ENCODE measurements at regions not wholly inside any gene's neighbourhood (a gene's known extent, or its start where the extent isn't known, plus 50 kb on each side); places are given as distances from the start of the nearest gene placed in this dataset.

DNA sequence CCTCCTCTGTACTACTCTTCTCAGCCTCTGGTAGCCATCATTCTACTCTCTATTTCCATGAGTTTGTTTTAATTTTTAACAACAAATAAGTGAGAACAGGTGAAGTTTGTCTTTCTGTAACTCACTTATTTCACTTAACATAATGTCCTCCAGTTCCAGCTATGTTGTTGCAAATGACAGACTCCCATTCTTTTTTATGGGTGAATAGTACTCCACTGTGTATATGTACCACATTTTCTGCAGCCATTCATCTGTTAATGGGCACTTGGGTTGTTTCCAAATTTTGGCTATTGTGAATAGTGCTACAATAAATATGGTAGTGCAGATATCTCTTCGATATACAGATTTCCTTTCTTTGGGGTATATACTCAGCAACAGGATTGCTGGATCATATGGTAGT is 73.7 kb upstream of the TNFRSF21 start:
- DNase-seq (ENCODE audit: low read depth, low spot score) = no peak
- H3K4me3 ChIP-seq (ENCODE audit: low read depth, low read length) = no peak overlapping the region
- in situ Hi-C loops (cut with HindIII; ENCODE audit: low sequenced_read_pairs) = no loop called here
- TF ChIP-seq, protein P1, sequence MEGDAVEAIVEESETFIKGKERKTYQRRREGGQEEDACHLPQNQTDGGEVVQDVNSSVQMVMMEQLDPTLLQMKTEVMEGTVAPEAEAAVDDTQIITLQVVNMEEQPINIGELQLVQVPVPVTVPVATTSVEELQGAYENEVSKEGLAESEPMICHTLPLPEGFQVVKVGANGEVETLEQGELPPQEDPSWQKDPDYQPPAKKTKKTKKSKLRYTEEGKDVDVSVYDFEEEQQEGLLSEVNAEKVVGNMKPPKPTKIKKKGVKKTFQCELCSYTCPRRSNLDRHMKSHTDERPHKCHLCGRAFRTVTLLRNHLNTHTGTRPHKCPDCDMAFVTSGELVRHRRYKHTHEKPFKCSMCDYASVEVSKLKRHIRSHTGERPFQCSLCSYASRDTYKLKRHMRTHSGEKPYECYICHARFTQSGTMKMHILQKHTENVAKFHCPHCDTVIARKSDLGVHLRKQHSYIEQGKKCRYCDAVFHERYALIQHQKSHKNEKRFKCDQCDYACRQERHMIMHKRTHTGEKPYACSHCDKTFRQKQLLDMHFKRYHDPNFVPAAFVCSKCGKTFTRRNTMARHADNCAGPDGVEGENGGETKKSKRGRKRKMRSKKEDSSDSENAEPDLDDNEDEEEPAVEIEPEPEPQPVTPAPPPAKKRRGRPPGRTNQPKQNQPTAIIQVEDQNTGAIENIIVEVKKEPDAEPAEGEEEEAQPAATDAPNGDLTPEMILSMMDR (IDR thresholded peaks at IDR 0.05; ENCODE audit: low read depth, low read length) = no peak

DNA sequence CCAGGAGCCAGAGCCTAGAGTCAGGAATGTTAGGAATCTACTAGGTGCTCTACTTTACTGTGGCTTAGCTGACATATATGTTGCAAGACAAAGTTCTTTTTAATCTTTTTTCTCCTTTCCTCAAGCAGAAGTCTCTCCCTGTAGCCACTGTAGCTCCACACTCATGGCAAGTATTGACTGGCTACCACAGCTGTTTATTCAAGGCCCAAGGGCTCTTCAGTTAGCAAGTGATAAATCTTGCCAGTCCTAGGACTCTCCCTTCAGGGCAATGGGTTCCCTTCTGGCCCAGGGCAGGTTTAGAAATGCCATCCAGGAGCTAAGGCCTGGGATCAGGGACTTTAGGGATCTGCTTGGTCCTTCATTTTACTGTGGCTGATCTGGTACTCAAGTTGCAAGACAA is 82.0 kb upstream of the TNFRSF21 start:
- in situ Hi-C loops (cut with HindIII; ENCODE audit: low sequenced_read_pairs) = no loop called here
- TF ChIP-seq, protein P1 (IDR thresholded peaks at IDR 0.05; ENCODE audit: low read depth, low read length) = no peak
- DNase-seq (ENCODE audit: low read depth, low spot score) = no peak
- H3K4me3 ChIP-seq (ENCODE audit: low read depth, low read length) = no peak overlapping the region

DNA sequence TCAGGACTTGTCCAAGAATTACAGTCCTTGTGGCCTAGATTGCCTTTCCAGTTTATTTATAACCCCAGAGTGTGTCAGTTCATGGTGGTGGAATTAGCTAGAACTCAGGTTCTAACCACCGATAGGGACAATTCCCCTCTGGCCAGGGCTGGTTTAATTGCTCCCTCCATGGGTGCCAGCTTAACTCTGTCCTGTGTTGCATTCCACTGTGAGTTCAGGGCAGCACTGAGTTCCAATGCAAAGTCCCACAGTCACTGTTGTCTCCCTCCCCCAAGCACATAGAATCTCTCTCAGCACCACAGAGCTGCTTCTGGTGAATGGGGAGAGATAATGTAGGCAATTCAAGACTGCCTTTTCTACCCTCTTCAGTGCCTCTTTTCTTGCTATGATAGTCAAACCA is 82.5 kb upstream of the TNFRSF21 start:
- TF ChIP-seq, protein P1 (IDR thresholded peaks at IDR 0.05; ENCODE audit: low read depth, low read length) = no peak
- no peak for DNase-seq (ENCODE audit: low read depth, low spot score)
- H3K4me3 ChIP-seq (ENCODE audit: low read depth, low read length) = no peak overlapping the region
- in situ Hi-C loops (cut with HindIII; ENCODE audit: low sequenced_read_pairs) = no loop called here

DNA sequence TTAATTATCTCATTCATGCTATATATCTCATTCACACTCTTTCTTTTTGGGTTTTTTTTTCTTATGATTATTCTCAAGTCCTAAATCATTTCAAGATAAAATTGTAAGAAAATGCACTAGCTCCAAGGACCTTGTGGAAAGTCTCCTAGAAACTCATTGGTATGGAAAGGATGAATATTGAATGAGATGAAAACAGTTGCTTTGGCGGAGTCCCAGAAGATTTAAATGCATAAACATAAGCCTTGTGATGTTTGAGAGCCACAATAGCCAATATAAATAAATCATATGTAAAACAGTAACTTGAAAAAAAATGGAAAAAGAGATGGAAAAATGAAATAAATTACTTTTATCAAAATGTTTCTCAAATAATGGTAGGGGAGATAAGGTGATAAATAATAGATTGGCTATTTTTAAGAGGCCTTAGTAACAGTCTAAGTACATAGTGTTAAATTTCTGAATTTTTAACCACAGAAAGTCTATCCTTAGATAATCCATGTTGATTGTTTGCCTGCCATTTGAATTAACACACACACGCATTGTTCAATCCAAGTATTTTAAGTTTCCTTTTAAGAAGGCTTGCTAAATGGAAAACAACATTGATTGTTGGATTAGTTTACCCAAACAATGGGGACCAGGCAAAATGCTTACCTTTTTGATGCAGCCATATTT is 81.1 kb upstream of the CD2AP start:
- in situ Hi-C loops (cut with HindIII; ENCODE audit: low sequenced_read_pairs) = no loop called here
- no peak overlapping the region for H3K4me3 ChIP-seq (ENCODE audit: low read depth, low read length)
- DNase-seq (ENCODE audit: low read depth, low spot score) = no peak
- TF ChIP-seq, protein P1 (IDR thresholded peaks at IDR 0.05; ENCODE audit: low read depth, low read length) = no peak

DNA sequence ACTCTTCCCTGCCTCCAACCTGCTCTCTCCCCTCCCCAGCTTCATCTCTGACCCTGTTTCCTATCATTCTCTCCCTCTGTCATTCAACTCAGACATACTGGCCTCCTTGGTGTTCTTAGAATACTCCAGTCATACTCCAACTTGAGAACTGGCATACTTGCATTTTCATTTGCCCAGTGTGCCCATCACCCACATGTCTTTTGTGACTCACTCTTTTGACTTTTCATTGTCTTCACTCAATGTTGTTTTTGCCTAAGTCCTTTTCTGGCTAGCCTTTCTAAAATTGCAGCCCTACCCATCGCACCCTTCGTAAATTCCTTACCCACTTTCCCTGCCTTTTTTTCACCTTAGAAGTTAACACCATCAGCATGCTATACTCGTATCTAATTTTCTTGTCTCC is 77.0 kb upstream of the CD2AP start:
- no peak for DNase-seq (ENCODE audit: low read depth, low spot score)
- TF ChIP-seq, protein P1 (IDR thresholded peaks at IDR 0.05; ENCODE audit: low read depth, low read length) = no peak
- in situ Hi-C loops (cut with HindIII; ENCODE audit: low sequenced_read_pairs) = no loop called here
- no peak overlapping the region for H3K4me3 ChIP-seq (ENCODE audit: low read depth, low read length)

DNA sequence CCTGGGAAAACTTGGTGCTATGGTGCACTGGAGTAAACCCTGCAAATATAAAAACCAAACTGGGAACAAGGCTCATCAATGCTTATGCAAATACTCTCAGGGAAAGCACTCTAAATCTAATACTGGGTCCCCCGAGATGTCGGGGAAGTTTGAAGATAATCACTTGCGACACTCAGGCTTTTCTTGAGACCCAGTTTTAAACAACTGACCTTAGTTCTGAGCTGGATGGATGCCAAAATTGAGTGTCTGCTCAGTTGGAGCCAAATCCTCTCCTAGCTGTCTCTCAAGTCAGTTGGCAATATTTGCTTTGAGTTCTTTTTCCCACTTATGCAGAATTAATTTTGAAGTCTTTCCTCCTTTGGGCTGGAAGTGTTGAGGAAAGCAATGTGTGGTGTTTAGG is 75.5 kb upstream of the CD2AP start:
- TF ChIP-seq, protein P1 (IDR thresholded peaks at IDR 0.05; ENCODE audit: low read depth, low read length) = no peak
- no peak for DNase-seq (ENCODE audit: low read depth, low spot score)
- in situ Hi-C loops (cut with HindIII; ENCODE audit: low sequenced_read_pairs) = no loop called here
- no peak overlapping the region for H3K4me3 ChIP-seq (ENCODE audit: low read depth, low read length)
